Activated CD4-positive, alpha-beta T cell treated with anti-CD3 and anti-CD28 coated beads, Interleukin-10, Interleukin-2, amounts not matched to agents 100 ng/mL and 50 ng/mL, durations not matched to agents 16 hours and 8 hours (primary cell): ENCODE measurements at regions not wholly inside any gene's neighbourhood (a gene's known extent, or its start where the extent isn't known, plus 50 kb on each side); places are given as distances from the start of the nearest gene placed in this dataset.
"Not testable (repeated sequence)": the region's sequence is repeated elsewhere in the genome, so short reads cannot be mapped to it uniquely, and the experiment has no call there.

Experiments used
- DNase-seq: peaks from one replicate; pipeline ENCODE4 v3.0.0-alpha.2; 2020

DNA sequence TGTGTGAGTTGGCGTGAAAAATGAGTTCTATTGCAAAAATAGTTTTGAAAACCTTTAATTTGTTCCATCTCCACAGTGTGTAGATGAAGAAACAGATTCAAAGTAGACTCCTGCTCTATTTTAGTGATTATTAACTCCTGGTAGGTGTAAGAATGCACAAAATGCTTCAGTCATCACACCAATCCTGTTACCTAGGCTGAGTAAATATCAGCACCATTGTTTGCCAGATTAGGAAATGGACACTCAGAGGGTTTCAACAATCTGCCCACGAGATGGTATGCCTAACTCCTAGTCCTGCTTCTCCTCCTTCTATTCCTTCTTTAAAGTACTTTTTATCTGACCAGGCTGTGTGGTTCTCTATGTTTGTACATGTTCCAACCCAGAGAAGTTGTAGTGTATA, 108.9 kb upstream of the AHI1 start:
- no peak for DNase-seq

DNA sequence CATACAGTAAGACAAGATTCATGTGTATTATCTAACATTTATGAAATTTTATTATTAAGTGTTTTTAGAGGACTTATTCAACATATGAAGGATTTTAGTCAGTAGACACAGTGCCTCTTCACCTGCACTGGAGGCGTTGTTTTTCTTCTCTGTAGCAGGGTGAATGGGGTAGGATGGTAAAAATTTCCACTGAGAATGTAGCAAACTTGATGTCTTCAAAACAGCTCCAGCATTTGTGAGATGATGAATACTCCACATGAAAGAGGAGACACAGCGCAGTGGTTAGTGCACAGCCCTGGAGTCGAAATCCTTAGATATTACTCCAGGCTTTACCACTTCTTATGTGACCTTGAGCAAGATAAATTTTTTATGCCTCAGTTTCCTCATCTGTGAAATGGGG, 110.5 kb upstream of the AHI1 start:
- no peak for DNase-seq

DNA sequence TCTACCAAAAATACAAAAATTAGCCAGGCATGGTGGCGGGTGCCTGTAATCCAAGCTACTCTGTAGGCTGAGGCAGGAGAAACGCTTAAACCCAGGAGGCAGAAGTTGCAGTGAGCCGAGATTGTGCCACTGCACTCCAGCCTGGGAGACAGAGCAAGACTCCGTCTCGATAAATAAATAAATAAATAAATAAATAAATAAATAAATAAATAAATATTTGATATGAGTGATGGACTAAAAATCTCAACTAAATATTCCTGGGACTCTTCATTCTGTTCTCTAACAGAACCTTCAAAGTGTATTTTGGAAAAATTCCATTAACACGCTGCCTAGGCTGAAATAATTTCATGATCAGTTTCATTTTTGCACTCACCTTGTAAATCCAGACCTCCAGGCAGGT, 112.7 kb upstream of the AHI1 start:
- not testable (repeated sequence) for DNase-seq

DNA sequence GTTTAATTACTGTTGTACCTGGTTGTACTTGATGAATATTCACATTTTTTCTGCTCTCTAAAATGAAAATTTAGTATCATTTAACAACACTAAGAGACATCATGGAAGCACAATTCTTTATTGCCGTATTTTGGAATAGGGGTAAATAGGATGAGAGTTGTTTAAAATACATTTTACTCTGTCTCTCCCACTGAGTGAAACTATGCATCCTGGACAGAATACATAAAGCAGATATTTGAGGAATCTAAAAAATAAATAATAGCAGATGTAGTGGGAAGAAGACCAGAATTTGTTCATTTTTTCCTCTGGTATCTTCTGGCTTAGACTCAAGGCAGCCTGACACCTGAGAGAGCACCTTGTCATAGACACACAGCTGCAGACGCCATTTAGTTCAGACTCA, 119.1 kb upstream of the AHI1 start:
- no peak for DNase-seq

DNA sequence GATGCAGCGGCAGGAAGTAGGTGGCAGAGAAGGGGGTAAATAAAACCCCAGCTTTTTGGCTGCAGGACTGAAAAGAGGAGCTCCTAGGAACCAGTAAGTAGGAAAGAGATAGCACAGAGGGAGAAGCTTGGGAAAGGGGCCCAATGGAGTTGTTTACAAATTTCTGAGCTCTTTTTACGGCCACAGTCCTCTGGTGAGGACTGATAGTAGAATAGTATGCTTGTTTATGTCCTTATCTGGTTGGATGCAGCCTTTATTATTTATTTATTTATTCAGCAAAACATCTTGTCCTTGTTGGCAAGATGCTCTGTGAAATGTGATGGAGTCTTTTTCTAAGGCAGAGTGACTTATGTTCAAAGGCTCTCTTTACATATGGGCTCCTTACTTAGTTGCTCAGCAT, 119.7 kb upstream of the AHI1 start:
- DNase-seq: no peak

DNA sequence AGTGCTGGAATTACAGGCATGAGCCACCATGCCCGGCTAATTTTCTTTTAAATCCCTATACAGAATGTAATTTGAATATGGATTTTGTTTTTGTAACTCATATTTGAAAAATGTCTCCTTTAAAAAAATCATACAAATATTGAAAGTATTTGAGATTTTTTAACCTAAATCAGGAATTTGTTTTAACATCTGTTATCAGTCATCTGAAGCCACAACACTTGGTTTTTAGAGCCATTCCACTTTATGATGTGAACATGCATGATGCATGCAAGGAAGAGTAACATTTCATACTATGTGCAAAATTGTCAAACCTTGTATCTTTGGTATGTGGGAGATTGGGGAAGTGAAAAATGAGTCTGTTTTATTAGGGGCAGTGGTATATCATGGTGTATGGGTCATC, 124.5 kb upstream of the AHI1 start:
- no peak for DNase-seq

DNA sequence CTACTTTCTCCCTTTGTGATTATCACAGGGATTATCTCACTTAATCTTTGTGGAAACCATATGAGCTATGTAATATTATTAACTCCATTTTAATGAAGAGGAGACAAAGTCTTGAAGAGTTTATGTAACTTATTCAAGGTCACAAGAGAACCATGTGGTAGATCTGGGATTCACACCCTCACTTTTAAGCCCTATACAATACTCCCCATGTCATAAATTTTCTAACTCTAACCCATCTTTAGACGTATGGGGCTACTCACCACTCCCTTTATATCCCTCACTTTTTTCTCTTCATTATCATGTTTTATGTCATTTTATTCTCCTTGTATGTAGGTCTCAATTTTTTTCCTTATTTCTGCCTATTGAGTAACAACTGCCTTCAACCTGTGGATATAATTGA, 126.4 kb upstream of the AHI1 start:
- no peak for DNase-seq

DNA sequence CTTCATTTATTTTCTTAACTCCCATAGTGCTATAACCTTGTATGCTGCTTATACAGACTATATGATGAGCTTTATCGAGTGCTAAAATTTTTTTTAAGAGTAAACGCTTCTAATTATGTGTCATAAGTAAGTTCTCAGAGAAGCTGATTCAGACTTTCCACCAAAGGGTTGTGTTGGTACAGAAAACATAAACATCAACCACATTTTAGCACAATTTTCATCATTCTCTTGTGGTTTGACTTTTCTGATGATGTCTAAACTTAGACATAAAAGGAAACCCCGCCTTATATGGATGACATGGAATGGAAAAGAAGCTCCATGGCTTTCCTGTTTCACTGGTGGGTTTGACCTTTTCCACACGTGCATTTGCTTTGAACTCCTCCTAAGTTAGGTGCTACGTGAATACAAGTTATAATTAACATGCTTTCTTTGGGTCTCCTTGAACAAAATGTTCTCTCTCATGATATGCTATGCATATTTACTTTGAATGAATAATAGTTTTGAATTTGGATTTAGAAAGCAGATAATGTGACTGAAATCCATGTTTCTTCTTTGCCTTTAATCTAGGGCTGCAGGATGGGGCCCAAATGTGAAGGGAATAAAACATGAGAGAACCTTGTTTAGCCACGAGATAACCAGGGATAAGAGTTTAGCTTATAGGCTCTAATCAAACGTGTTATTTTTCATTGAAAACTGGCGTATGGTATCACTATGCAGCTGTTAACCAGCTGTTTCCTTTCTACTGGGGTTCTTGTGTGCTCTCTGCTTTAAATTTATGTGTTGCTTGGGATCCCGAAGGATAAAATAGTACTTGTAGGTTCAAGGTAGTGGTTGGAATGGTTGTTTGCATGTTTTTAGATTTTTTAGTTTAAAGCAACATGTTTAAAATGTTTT, 127.1 kb upstream of the AHI1 start:
- DNase-seq: peak; percentile 85

DNA sequence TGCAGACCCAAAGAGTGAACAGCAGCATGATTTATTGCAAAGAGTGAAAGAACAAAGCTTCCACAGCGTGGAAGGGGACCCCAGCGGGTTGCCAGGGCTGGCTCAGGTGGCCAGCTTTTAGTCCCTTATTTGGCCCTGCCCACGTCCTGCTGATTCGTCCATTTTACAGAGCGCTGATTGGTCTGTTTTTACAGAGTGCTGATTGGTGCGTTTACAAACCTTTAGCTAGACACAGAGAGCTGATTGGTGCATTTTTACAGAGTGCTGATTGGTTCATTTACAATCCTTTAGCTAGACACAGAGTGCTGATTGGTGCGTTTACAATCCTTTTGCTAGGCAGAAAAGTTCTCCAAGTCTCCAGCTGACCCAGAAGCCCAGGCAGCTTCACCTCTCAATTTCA, 128.5 kb upstream of the AHI1 start:
- not testable (repeated sequence) for DNase-seq

DNA sequence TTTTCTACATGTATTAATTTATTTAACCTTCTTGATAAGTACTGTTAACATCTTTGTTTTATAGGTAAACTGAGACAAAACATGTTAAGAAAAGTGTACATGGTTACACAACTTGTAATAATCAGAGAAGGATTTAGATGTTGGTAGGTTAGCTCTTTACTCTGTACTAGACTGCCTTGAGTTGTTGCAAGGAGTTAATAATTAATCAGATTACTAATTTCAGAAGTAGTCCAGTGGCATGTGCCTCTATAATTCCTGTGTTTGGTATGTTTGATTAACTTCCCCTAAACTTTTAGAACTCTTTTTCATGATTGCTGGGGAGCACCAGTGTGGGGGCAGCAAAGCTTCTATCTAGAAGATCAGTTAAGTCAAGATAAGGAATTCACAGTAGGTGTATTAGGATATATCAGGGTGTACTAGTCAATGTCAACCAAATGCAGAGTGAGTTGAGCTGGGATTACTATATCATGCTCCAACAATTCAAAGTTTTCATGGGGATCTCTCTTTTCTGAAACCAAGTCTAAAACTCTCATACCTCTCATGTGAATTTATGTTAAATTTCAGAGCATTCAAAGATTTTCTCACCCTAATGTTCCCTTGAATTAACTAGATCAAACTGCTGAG, 129.7 kb upstream of the AHI1 start:
- DNase-seq: no peak

DNA sequence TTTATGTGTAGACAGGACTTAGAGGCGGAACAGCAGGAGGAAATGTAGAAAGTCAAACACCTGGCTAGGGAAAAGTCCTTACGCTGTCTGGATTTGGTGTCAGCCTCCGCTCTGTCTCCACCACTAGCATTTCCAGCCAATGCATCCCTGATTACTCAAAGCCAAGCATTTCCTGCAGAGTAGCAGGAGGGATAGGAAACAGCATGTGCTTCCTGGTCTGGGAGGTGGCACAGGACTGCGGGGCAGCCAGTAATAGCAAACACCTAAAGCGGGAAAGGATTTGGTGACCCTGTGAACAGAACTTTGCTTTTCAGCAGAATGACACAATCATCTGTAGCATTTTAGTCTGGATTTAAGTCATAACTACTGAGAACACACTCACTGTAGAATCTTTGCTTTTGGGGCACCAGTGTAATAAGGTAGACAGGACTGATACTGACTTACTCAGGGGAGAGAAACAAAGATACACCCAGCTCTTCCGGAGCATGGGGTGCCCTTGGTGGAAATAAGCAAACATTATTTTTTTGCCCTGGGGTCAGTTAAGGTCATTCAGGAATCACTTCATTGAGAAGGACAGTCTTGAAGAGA, 133.3 kb upstream of the AHI1 start:
- DNase-seq: peak; percentile 20

DNA sequence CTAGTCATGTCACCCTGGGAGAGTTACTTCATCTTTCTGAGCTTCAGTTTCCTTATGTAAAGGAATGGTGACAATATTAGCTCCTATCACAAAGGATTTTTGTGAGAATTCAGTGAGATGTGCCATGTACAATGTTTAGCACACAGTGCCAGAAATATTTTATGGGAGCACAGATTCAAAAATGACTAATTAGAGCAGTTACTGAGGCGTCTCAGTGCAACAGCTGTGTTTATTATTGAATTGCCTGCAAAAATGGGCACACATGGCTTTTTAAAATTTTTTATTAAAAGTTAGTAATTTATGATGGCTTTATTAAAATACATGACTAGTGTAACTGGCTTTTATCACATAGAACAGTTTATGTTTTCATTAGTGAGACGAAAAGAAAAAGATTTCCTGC, 134.3 kb upstream of the AHI1 start:
- DNase-seq: no peak

DNA sequence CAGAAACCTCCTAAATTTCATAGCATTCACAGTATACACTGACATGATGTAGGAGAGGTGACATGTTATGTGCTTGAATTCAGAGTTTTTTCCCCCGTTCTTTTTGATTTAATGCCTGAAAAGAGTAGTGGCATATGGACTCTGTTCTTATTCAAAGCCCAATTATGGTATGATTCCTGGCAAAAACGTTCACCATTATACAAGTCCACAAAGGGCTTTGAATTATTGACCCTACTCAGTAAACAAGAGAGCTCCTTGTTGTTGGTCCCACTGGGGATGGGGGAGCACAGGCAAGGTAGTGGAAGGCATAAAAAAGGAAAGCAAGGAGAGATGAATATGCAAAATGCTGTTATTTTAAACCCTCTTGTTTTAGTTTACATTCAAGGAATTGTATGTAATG, 136.0 kb upstream of the AHI1 start:
- no peak for DNase-seq

DNA sequence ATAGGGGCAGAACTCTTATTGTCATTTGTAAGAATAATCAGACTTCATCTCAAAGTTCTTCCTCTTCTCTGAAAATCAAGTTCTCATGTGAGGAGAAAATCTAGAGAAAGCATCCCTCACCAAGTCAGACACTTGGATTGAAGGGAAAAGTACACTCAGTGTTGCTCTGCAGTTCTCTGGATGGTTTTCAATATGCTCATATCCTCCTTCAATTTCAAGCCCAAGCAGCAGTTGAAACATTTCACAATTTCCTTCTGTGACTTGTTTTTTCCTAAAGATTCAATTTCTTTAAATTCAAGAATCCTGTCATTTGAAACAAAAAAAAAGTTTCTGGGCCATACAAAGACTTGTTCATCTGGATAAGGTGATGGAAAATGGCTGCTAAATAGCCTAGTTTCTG, 140.2 kb upstream of the AHI1 start:
- DNase-seq: no peak

DNA sequence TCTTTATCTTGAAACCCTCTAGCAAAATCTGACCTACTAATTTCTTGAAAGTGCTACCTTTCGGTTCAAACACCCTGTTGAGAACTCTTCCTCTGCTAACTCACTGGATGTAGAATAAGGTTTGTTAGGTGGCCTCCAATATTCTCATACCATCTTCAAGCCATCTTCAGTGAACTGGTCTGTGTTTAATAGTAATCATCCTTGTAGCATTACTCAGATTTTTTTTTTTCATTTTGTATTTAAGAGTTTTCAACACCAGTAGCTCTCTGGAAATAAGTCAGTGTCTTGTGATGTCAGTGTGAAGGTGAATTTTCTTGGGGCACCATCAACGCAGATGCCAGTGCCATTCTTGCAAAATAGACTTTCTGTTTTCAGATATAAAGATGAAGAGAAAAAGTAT, 140.6 kb upstream of the AHI1 start:
- DNase-seq: peak; percentile 9

DNA sequence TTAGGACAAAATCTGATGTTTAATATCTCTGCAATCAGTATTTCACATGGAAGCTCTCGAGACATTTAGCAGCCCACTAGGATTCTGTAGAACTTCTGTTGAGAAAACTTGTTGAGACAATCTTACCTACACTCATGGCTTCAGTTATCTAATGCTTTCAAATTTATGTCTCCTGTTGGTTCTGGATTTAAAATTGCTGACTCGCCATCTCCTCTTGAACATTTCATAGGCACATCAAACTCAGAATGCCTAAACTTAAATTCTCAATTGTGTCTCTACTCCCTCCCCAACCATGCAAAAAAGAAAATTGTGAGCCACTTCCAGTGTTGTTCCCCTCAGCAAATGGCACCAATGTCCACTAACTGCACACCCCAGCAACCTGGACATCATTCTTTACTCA, 142.5 kb upstream of the AHI1 start:
- no peak for DNase-seq

DNA sequence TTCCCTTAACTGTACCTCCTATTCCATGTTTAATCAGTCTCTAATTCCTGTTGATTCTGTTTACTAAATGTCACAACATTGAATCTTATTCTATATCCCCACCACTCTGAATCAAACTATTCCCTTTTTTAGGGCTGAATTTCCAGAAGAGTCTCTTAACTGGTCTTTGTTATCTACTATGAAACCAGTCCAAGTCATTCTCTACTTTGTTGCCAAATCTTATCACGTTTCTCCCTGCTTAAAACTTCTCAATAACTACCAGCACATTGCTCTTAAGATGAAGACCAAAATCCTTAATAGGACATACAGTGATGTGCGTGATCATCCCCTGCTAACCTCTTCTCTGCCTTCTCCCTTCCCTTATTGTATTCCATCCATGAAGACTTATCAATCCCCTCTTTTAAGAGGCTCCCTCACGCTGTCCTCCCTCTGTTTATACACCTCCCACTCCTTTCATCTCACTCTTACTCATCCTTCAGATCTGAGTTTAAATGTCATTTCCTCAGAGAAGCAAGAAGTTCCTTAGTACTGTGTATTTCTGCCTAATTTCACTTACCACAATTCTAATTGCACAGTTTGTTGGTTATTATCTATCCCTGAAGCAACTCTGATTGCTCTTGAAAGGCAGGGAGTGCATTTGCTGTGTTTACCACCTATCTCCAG, 143.0 kb upstream of the AHI1 start:
- peak; percentile 66 for DNase-seq

DNA sequence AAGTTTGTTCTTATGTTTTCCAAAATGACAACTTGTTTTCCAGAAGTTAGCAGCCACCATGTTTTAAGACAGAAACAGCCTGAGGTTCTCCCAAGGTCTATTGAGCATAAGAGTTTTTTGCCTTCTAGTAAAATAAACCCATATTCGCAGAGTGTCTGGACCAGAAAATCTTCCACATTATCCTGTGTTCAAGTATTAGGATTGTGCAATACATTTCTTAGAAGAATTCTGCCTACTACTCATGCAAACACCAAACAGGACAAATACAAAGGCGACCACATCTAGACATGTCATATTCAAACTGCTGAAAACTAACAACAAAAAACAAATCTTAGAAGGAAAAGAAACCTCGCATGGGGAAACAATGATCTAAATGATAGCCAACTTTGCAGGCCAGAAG, 145.4 kb upstream of the AHI1 start:
- DNase-seq: no peak

DNA sequence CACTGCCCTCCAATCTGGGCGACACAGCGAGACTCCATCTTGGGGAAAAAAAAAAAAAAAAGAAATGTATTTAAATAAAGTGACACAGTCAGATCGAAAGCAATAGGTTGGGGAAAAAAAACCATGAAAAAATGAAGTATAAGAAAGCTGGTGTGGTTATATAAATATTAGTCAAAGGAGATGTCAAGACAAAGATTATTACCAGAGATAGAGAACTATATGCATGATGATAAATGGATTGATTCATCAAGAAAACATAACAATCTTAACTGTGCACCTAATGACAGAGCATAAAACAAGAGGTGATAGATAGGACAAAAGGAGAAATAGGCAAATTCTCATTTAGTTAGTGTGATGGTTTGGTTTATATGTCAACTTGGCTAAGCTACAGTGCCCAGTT, 146.9 kb upstream of the AHI1 start:
- DNase-seq: peak; percentile 41

DNA sequence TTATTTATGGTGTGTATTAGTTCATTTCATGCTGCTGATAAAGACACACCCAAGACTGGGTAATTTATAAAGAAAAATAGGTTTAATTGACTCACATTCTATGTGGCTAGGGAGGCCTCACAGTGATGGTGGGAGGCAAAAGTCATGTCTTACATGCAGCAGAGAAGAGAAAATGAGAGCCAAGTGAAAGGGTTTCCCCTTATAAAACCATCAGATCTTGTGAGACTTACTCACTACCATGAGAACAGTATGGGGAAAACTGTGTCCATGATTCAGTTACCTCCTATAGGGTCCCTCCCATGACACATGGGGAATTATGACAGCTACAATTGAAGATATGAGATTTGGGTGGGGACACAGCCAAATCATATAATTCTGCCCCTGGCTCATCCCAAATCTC, 150.0 kb upstream of the AHI1 start:
- DNase-seq: peak; percentile 17

DNA sequence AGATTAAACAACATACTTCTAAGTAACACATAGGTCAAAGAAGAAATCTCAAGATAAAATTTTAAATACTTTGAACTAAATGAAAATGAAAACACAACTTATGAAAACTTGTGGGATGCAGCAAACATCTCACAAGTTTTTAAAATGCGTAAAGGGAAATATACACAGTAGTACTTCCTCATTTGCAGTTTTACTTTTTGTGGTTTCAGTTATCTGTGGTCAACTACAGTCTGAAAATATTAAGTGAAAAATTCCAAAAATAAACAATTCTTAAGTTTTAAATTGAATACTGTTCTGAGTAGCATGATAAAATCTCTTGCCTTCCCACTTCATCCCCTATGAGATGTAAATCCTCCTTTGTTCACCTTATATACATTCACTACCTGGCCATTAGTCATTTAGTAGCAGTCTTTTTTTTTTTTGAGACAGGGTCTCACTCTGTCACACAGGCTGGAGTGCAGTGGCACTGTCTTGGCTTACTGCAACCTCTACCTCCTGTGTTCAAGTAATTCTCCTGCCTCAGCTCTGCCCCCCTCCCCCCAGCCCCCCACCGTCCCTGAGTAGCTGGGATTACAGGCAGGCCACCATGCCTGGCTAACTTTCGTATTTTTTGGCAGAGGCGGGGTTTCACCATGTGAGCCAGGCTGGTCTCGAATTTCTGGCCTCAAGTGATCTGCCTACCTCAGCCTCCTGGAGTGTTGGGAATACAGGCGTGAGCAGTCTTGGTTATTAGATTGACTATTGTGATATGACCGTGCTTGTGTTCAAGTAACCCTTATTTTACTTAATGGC, 154.6 kb upstream of the AHI1 start:
- DNase-seq: no peak

DNA sequence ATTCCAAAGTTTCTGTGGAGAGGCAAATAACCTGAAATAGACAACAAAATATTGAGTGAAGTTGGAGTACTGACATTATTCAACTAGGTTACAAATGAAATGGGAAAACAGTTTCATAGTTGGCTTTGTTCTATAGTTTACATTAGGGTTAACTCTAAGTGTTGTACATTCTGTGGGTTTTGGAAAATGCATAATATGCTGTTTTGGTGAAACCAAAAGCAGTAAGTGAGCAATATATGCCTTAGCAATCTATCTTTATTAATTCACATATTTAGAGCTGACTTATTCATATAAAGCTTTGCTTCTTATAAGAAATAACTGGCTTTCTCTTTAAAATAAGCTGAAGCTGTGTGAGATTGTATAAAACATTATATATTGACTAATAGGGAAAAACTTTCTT, 157.5 kb upstream of the AHI1 start:
- DNase-seq: no peak

DNA sequence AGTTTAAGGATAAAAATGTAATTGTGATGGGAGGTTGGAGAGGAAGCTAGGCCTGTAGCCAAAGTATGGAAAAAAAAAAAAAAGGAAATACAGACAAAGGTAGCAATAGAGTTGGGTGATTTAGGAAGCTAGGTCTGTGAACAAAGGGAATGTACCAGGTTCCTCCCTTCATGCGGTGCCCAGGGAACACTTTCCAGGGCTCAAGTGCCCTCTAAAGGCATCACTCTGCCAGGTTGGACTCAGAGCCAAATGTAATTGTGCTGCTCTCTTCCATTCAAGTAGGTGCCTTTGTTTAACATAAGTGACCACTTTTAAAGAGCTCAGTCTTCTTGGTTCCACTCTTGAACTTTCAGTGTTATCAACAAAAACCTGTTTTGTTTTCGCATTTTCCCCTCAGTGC, 159.7 kb upstream of the AHI1 start:
- DNase-seq: no peak
